Hippocampal formation (tissue), 2 donors: ENCODE measurements at regions not wholly inside any gene's neighbourhood (a gene's known extent, or its start where the extent isn't known, plus 50 kb on each side); places are given as distances from the start of the nearest gene placed in this dataset.
A peak's percentile ranks its signal among the peaks of the same experiment; 100 is the strongest.
"Not testable (repeated sequence)": the region's sequence is repeated elsewhere in the genome, so short reads cannot be mapped to it uniquely, and the experiment has no call there.

Experiments used
- DNase-seq, 2 donors: peaks; one replicate each; lab custom pipeline; 2025; lab: John Stamatoyannopoulos, UW

GRCh38 chr3:147154988-147155387, 251.4 kb downstream of the ZIC4 start:
- not testable (repeated sequence) for DNase-seq

- DNase-seq, result no peak
These were observed 252.4 kb downstream of the ZIC4 start for GRCh38 chr3:147153830-147154539.

- no peak for DNase-seq
These were observed 253.9 kb downstream of the ZIC4 start for GRCh38 chr3:147152476-147152875.

GRCh38 chr3:147141516-147142288, 264.6 kb downstream of the ZIC4 start:
- DNase-seq, result no peak

- no peak for DNase-seq
These were observed 267.0 kb downstream of the ZIC4 start for GRCh38 chr3:147139341-147139740.

- DNase-seq, result no peak
These were observed 274.2 kb downstream of the ZIC4 start for GRCh38 chr3:147132168-147132567.

- no peak for DNase-seq
These were observed 275.9 kb downstream of the ZIC4 start for GRCh38 chr3:147130461-147130860.

- no peak for DNase-seq
These were observed 276.7 kb downstream of the ZIC4 start for GRCh38 chr3:147129665-147130064.

GRCh38 chr3:147122350-147122749, 284.0 kb downstream of the ZIC4 start:
- no peak for DNase-seq

GRCh38 chr3:147119989-147120388, 286.4 kb downstream of the ZIC4 start:
- peak in 1 of 2 donors; percentile 1 for DNase-seq

- no peak for DNase-seq
These were observed 287.0 kb downstream of the ZIC4 start for GRCh38 chr3:147119346-147119745.

GRCh38 chr3:147118611-147119010, 287.7 kb downstream of the ZIC4 start:
- DNase-seq, result no peak

GRCh38 chr3:147117631-147118030, 288.7 kb downstream of the ZIC4 start:
- DNase-seq, result no peak

GRCh38 chr3:147113293-147114044, 292.9 kb downstream of the ZIC4 start:
- no peak for DNase-seq

GRCh38 chr3:147099076-147099475, 307.3 kb downstream of the ZIC4 start:
- DNase-seq, result no peak

- no peak for DNase-seq
These were observed 315.9 kb downstream of the ZIC4 start for GRCh38 chr3:147090461-147090860.

- no peak for DNase-seq
These were observed 317.1 kb downstream of the ZIC4 start for GRCh38 chr3:147089286-147089685.

GRCh38 chr3:147059500-147059899, 346.8 kb downstream of the ZIC4 start:
- DNase-seq, result not testable (repeated sequence)

GRCh38 chr3:147049821-147050220, 356.5 kb downstream of the ZIC4 start:
- DNase-seq, result no peak

- no peak for DNase-seq
These were observed 357.0 kb downstream of the ZIC4 start for GRCh38 chr3:147049305-147049704.

- DNase-seq, result no peak
These were observed 359.4 kb downstream of the ZIC4 start for GRCh38 chr3:147046916-147047315.

GRCh38 chr3:147038481-147038880, 367.9 kb downstream of the ZIC4 start:
- no peak for DNase-seq

- DNase-seq, result no peak
These were observed 372.0 kb downstream of the ZIC4 start for GRCh38 chr3:147034359-147034758.
